ENCODE measurements at regions not wholly inside any gene's neighbourhood (a gene's known extent, or its start where the extent isn't known, plus 50 kb on each side); places are given as distances from the start of the nearest gene placed in this dataset.

DNA sequence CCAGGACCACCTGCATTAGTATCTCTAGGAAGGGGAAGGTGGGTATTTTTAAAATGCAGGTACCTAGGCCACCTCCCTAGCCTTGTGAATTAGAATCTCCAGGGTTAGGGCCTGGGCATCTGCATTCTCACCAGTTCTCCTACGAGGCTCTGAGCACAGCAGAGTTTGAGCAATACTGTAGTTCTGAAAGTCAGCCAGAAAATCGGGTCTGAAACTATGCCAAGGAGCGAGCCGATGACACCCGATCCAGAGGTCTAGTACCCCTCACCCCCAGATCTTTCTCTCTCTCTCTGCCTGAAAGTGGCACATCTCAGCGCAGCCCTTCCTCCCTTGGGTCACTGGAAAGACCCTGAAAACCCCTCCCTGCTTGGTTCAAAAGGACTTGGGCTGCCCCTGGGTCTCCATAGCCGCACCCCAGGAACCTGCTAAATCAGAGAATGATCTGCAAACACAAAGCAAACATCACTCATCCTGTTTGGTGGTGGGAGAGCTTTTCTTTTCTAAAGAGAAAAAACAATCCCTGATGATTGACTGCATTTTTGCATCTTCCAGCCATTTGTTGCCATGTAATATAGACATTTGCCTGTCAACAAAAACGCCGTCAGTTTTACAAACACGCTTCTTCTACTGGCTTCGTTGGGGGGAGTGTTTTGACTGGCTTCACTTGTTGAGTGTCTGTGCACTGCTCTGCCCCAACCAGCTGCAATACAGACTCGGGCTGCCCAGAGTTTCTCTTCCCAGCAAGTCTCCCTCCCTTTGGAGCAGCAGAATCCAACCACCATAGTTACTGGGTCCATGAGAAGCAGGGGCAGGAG lies 229.9 kb downstream of the MN1 start:
- H3K27me3 ChIP-seq (ENCODE audit: control insufficient read depth, insufficient read depth, low read length), result peaks cover 76% of the 10 kb centered on the region
- no peaks in the 10 kb centered on the region for H3K4me1 ChIP-seq (ENCODE audit: control insufficient read depth, insufficient read depth, low read length)
- no peak overlapping the region for H3K4me2 ChIP-seq (ENCODE audit: low read length)

GRCh38 chr22:27572278-27572666 lies 229.3 kb downstream of the MN1 start:
- Histone ChIP-seq H3K4me1 (ENCODE audit: control insufficient read depth, insufficient read depth, low read length) (no peaks in the 10 kb centered on the region), H3K36me3 (ENCODE audit: insufficient read depth, low read length) (no peaks in the 10 kb centered on the region), H3K27me3 (ENCODE audit: control insufficient read depth, insufficient read depth, low read length) (peaks cover 71% of the 10 kb centered on the region), H3K9ac (ENCODE audit: low read depth, low read length) (no peak overlapping the region), H3K9me3 (replicated peaks; ENCODE audit: low read length) (peaks cover 8% of the 10 kb centered on the region), H3K4me3 (ENCODE audit: low read length) (no peak overlapping the region), H3K4me2 (ENCODE audit: low read length) (no peak overlapping the region)

More for the DNA sequence above, 229.9 kb downstream of the MN1 start:
- H3K4me3 ChIP-seq (ENCODE audit: low read length), result no peak overlapping the region
- H3K9me3 ChIP-seq (replicated peaks; ENCODE audit: low read length), result peaks cover 8% of the 10 kb centered on the region
- no peaks in the 10 kb centered on the region for H3K36me3 ChIP-seq (ENCODE audit: insufficient read depth, low read length)
- H3K9ac ChIP-seq (ENCODE audit: low read depth, low read length), result no peak overlapping the region

DNA sequence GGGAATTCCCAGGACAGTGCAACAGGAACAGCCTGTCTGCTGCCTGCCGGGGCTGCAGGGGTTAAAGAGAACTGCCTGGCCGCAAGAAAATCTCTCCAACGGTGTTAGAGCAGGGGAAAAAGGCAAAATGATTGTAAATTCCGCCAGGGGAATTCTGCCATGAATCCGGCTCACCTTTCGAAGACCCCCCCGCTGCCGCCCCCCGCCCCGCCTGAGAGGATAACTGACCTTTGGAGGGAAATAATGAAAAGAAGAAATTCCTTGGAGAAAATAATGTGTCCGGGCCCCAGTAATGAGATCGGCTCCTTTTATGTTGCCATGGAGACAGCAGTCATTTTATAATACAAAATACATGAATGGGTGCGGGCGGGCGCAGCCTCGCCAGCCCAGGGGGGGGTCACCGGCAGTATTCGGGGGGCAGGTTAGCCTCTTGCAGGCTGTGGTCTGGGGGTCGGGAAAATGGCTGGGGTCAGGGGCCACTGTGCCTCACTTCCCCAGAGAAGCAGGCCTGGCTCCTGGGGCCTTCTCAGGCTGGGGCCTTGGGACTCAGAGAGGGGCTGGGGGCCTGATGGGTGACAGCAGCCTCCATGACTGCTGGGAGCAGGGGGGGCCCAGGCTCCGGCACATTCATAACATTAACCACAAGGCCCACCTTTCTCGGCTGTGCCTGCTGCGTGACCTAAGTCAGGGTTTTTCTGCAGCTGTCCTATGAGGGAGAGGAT lies 228.1 kb downstream of the MN1 start:
- no peak overlapping the region for H3K4me2 ChIP-seq (ENCODE audit: low read length)
- H3K4me3 ChIP-seq (ENCODE audit: low read length), result no peak overlapping the region
- no peak overlapping the region for H3K9ac ChIP-seq (ENCODE audit: low read depth, low read length)
- H3K27me3 ChIP-seq (ENCODE audit: control insufficient read depth, insufficient read depth, low read length), result peaks cover 68% of the 10 kb centered on the region
- no peaks in the 10 kb centered on the region for H3K4me1 ChIP-seq (ENCODE audit: control insufficient read depth, insufficient read depth, low read length)
- H3K9me3 ChIP-seq (replicated peaks; ENCODE audit: low read length), result peaks cover 8% of the 10 kb centered on the region
- no peaks in the 10 kb centered on the region for H3K36me3 ChIP-seq (ENCODE audit: insufficient read depth, low read length)

DNA sequence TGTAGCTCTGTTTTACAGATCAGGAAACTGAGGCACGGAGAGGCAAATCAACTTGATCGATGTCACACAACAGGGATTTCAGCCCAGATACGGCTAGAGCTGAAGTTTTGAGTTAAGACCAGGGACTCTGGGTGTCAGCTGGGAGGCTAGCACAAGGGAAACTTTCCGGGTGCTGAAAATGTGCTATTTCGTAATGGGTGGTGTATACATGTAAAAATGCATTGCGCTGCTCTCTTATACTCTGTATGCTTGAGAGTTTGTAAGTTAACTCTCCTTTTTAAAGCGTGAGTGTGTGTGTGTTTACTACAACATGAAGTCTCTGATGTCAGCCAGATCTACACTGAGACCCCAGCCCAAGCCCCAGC lies 227.6 kb downstream of the MN1 start:
- Histone ChIP-seq H3K4me2 (ENCODE audit: low read length) (no peak overlapping the region), H3K9me3 (replicated peaks; ENCODE audit: low read length) (peaks cover 8% of the 10 kb centered on the region), H3K4me3 (ENCODE audit: low read length) (no peak overlapping the region), H3K9ac (ENCODE audit: low read depth, low read length) (no peak overlapping the region), H3K36me3 (ENCODE audit: insufficient read depth, low read length) (no peaks in the 10 kb centered on the region), H3K27me3 (ENCODE audit: control insufficient read depth, insufficient read depth, low read length) (peaks cover 63% of the 10 kb centered on the region), H3K4me1 (ENCODE audit: control insufficient read depth, insufficient read depth, low read length) (no peaks in the 10 kb centered on the region)

GRCh38 chr22:27574651-27575050 lies 226.9 kb downstream of the MN1 start:
- Histone ChIP-seq H3K4me2 (ENCODE audit: low read length) (no peak overlapping the region), H3K36me3 (ENCODE audit: insufficient read depth, low read length) (no peaks in the 10 kb centered on the region), H3K27me3 (ENCODE audit: control insufficient read depth, insufficient read depth, low read length) (peaks cover 61% of the 10 kb centered on the region), H3K4me1 (ENCODE audit: control insufficient read depth, insufficient read depth, low read length) (no peaks in the 10 kb centered on the region), H3K9ac (ENCODE audit: low read depth, low read length) (no peak overlapping the region), H3K4me3 (ENCODE audit: low read length) (no peak overlapping the region), H3K9me3 (replicated peaks; ENCODE audit: low read length) (peaks cover 8% of the 10 kb centered on the region)

DNA sequence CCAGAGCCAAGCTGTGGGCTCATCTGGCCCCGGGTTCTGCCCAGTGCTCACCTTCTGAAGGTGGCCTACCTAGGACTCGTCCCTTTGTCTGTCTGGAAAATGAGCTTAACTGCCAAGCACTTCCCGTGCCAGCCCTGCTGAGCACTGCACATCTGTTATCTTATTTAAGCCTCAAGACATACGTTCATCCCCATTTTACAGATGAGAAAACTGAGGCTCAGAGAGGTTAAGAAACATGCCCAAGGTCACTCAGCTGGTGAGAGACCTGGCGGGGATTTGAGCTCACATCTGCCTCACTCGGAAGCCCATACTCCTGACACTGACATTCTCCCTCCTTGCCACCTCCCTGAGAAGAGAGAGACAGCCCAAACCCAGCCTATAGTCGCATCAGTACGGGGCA lies 226.2 kb downstream of the MN1 start:
- peaks cover 8% of the 10 kb centered on the region for H3K9me3 ChIP-seq (replicated peaks; ENCODE audit: low read length)
- H3K9ac ChIP-seq (ENCODE audit: low read depth, low read length), result no peak overlapping the region
- no peak overlapping the region for H3K4me2 ChIP-seq (ENCODE audit: low read length)
- H3K27me3 ChIP-seq (ENCODE audit: control insufficient read depth, insufficient read depth, low read length), result peaks cover 62% of the 10 kb centered on the region
- H3K4me3 ChIP-seq (ENCODE audit: low read length), result no peak overlapping the region
- no peaks in the 10 kb centered on the region for H3K36me3 ChIP-seq (ENCODE audit: insufficient read depth, low read length)
- H3K4me1 ChIP-seq (ENCODE audit: control insufficient read depth, insufficient read depth, low read length), result no peaks in the 10 kb centered on the region

DNA sequence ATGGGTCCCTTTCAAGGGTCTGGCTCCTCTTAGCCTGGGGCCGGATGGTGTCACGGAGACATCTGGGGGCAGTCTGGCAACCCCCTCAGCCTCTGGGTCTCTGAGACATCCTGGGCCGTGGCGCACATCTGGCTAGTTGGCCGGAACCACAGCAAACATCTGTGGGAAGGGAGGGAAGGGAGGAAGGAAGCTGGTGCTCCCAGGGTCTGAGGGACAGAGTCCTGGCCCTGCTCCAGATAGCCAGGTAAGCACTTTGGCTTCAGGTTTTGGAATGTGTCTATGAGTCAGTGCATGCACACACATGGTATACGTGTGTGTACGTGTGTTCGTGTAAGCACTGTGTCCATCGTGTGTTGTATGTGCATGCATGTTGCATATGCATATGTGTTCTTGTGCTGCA lies 225.1 kb downstream of the MN1 start:
- peaks cover 57% of the 10 kb centered on the region for H3K27me3 ChIP-seq (ENCODE audit: control insufficient read depth, insufficient read depth, low read length)
- no peak overlapping the region for H3K9ac ChIP-seq (ENCODE audit: low read depth, low read length)
- peaks cover 8% of the 10 kb centered on the region for H3K9me3 ChIP-seq (replicated peaks; ENCODE audit: low read length)
- no peaks in the 10 kb centered on the region for H3K4me1 ChIP-seq (ENCODE audit: control insufficient read depth, insufficient read depth, low read length)
- H3K4me3 ChIP-seq (ENCODE audit: low read length), result no peak overlapping the region
- H3K36me3 ChIP-seq (ENCODE audit: insufficient read depth, low read length), result no peaks in the 10 kb centered on the region
- no peak overlapping the region for H3K4me2 ChIP-seq (ENCODE audit: low read length)

GRCh38 chr22:27576815-27577573 lies 224.6 kb downstream of the MN1 start:
- H3K9me3 ChIP-seq (replicated peaks; ENCODE audit: low read length), result peaks cover 6% of the 10 kb centered on the region
- no peaks in the 10 kb centered on the region for H3K4me1 ChIP-seq (ENCODE audit: control insufficient read depth, insufficient read depth, low read length)
- H3K36me3 ChIP-seq (ENCODE audit: insufficient read depth, low read length), result no peaks in the 10 kb centered on the region
- no peak overlapping the region for H3K4me3 ChIP-seq (ENCODE audit: low read length)
- peaks cover 54% of the 10 kb centered on the region for H3K27me3 ChIP-seq (ENCODE audit: control insufficient read depth, insufficient read depth, low read length)
- no peak overlapping the region for H3K9ac ChIP-seq (ENCODE audit: low read depth, low read length)
- no peak overlapping the region for H3K4me2 ChIP-seq (ENCODE audit: low read length)

- Histone ChIP-seq H3K9ac (ENCODE audit: low read depth, low read length) (no peak overlapping the region), H3K4me2 (ENCODE audit: low read length) (no peak overlapping the region), H3K4me3 (ENCODE audit: low read length) (no peak overlapping the region), H3K9me3 (replicated peaks; ENCODE audit: low read length) (no peaks in the 10 kb centered on the region), H3K4me1 (ENCODE audit: control insufficient read depth, insufficient read depth, low read length) (no peaks in the 10 kb centered on the region), H3K36me3 (ENCODE audit: insufficient read depth, low read length) (no peaks in the 10 kb centered on the region), H3K27me3 (ENCODE audit: control insufficient read depth, insufficient read depth, low read length) (peaks cover 49% of the 10 kb centered on the region)
These were observed 224.0 kb downstream of the MN1 start for GRCh38 chr22:27577574-27577969.

DNA sequence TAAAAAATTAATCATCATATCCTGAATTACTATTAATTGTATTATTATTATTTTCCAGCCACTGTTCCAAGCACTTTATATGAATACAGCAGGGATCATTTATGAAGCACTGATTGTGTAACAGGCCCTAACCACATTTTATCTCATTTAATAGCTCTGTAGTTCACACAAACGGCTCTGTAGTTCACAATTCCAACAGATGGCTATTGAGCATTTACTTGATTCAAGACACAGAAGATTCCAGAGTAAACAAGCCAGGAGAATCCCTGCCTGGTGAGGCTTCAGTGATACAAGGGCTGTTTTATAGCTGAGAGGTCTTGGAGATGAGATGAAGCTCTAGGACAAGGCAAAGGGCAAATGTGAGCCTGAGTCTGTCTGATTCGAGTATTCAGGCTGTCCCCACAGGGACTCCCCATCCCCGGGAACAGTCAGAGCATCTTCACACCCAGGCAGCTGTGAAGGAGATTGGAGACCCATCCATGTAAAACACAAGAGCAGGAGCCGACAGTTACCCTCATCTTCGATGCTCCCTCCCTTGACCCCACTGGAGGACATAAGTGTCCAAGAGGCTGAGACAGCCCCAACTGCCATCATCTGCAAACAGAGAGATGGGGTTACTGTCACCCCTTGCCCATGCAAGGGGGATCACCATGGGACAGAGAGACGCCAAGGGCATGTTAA lies 222.5 kb downstream of the MN1 start:
- Histone ChIP-seq H3K4me3 (ENCODE audit: low read length) (no peak overlapping the region), H3K9me3 (replicated peaks; ENCODE audit: low read length) (no peaks in the 10 kb centered on the region), H3K9ac (ENCODE audit: low read depth, low read length) (no peak overlapping the region), H3K4me2 (ENCODE audit: low read length) (no peak overlapping the region), H3K27me3 (ENCODE audit: control insufficient read depth, insufficient read depth, low read length) (peaks cover 53% of the 10 kb centered on the region), H3K36me3 (ENCODE audit: insufficient read depth, low read length) (no peaks in the 10 kb centered on the region), H3K4me1 (ENCODE audit: control insufficient read depth, insufficient read depth, low read length) (no peaks in the 10 kb centered on the region)

GRCh38 chr22:27580311-27580897 lies 221.2 kb downstream of the MN1 start:
- Histone ChIP-seq H3K4me1 (ENCODE audit: control insufficient read depth, insufficient read depth, low read length) (no peaks in the 10 kb centered on the region), H3K27me3 (ENCODE audit: control insufficient read depth, insufficient read depth, low read length) (peaks cover 48% of the 10 kb centered on the region), H3K36me3 (ENCODE audit: insufficient read depth, low read length) (no peaks in the 10 kb centered on the region), H3K9ac (ENCODE audit: low read depth, low read length) (no peak overlapping the region), H3K4me3 (ENCODE audit: low read length) (no peak overlapping the region), H3K9me3 (replicated peaks; ENCODE audit: low read length) (no peaks in the 10 kb centered on the region), H3K4me2 (ENCODE audit: low read length) (no peak overlapping the region)

Data from skeletal muscle satellite cell (primary cell).